Tibial artery (tissue), 4 donors: ENCODE measurements at regions not wholly inside any gene's neighbourhood (a gene's known extent, or its start where the extent isn't known, plus 50 kb on each side); places are given as distances from the start of the nearest gene placed in this dataset.

ENCODE experiments used
- DNase-seq, 2 donors: peaks; one replicate each; pipeline ENCODE4 v3.0.0-alpha.2; 2019
- H3K27ac ChIP-seq, 2 donors: fragments of 200-600 bp; sonication (generic) in 1 of 2; 1 replicate in 1 of 2; 2 replicates in 1 of 2; pipeline ENCODE4 v1.5.1; 2018 to 2019; ENCODE audit warnings: mild to moderate bottlenecking in 1 of 2
- H3K27me3 ChIP-seq, 2 donors: fragments of 200-600 bp; sonication (generic) in 1 of 2; one replicate each; pipeline versions ENCODE4 v1.5.1 to v1.6.0; 2016 to 2019
- H3K36me3 ChIP-seq, 3 donors: fragments of 200-600 bp; sonication (generic) in 2 of 3; one replicate each; pipeline ENCODE4 v1.5.1; 2016 to 2019; ENCODE audit warnings: mild to moderate bottlenecking in 2 of 3
- H3K4me1 ChIP-seq, 4 donors: fragments of 200-600 bp; sonication (generic) in 2 of 4; 1 replicate in 3 of 4; 2 replicates in 1 of 4; pipeline ENCODE4 v1.5.1; 2016 to 2019
- H3K4me3 ChIP-seq, 2 donors: fragments of 200-600 bp; sonication (generic) in 1 of 2; 1 replicate in 1 of 2; 2 replicates in 1 of 2; pipeline ENCODE4 v1.5.1; 2018 to 2019; ENCODE audit warnings: mild to moderate bottlenecking in 2 of 2
- H3K9me3 ChIP-seq, 3 donors: fragments of 200-600 bp; sonication (generic) in 1 of 3; one replicate each; pipeline ENCODE4 v1.5.1; 2016 to 2019
- intact Hi-C: fragments of 100-400 bp; cut with DNase I; formaldehyde crosslinking; loops from one replicate; pipeline ENCODE4 v1.15.0; 2023; ENCODE audit warnings: low total_unique reads
- TF ChIP-seq, protein P1 (sequence below), 2 experiments: fragments of 200-600 bp in 1 of 2; fragments of 450-650 bp in 1 of 2; IDR thresholded peaks; one replicate each; pipeline ENCODE4 v1.5.1; 2017 to 2019; ENCODE audit warnings: antibody characterized with exemption in 2 of 2, mild to moderate bottlenecking in 1 of 2, moderate library complexity in 1 of 2

DNA sequence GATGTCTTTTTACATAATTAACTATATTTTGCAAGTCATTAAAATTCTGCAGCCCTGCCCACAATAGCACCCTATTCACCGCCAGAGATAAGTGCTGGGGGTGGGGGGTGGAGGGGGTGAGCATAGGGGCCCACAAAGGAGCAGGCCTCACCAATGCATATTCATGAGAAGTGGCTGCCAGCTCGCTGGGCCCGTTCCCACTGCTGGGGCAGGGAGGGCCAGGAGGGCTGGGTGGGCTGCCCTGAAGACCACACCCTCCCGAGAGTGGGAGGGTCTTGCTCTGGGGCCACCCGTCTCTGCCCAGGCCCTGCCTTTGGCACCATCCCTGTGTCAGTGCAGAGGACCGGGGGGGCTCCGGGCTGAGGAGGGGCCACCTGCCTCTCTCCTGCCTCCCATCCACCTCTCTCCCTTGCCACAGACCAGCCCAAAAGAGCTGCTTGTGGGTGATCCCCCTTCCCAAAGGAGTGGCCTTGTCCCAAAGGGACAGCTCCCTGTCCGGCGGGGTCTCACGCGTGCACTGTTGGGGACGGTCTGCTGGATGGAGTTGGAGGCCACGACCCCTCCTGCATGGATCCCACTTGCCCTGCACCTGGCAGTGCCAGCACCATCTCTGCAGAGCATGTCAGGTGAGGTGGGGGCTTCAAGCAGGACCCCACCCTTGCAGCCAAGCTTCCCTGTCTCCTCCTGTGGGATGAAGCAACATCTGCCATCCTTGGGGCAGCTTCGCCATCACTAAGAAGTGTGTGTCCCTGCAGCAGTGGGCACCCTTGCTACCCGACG lies 138.8 kb upstream of the GPC1 start:
- Histone ChIP-seq H3K27me3 (no peaks in the 10 kb centered on the region), H3K36me3 (no peaks in the 10 kb centered on the region), H3K27ac (no peak overlapping the region), H3K9me3 (no peaks in the 10 kb centered on the region), H3K4me3 (no peak overlapping the region), H3K4me1 (peaks cover 0 to 13% (median 6%) of the 10 kb centered on the region in 4 donors)
- intact Hi-C loops: no loop called here
- DNase-seq: peak in 1 of 2 donors; percentile 55
- TF ChIP-seq, protein P1, sequence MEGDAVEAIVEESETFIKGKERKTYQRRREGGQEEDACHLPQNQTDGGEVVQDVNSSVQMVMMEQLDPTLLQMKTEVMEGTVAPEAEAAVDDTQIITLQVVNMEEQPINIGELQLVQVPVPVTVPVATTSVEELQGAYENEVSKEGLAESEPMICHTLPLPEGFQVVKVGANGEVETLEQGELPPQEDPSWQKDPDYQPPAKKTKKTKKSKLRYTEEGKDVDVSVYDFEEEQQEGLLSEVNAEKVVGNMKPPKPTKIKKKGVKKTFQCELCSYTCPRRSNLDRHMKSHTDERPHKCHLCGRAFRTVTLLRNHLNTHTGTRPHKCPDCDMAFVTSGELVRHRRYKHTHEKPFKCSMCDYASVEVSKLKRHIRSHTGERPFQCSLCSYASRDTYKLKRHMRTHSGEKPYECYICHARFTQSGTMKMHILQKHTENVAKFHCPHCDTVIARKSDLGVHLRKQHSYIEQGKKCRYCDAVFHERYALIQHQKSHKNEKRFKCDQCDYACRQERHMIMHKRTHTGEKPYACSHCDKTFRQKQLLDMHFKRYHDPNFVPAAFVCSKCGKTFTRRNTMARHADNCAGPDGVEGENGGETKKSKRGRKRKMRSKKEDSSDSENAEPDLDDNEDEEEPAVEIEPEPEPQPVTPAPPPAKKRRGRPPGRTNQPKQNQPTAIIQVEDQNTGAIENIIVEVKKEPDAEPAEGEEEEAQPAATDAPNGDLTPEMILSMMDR (IDR thresholded peaks at IDR 0.05): no peak

DNA sequence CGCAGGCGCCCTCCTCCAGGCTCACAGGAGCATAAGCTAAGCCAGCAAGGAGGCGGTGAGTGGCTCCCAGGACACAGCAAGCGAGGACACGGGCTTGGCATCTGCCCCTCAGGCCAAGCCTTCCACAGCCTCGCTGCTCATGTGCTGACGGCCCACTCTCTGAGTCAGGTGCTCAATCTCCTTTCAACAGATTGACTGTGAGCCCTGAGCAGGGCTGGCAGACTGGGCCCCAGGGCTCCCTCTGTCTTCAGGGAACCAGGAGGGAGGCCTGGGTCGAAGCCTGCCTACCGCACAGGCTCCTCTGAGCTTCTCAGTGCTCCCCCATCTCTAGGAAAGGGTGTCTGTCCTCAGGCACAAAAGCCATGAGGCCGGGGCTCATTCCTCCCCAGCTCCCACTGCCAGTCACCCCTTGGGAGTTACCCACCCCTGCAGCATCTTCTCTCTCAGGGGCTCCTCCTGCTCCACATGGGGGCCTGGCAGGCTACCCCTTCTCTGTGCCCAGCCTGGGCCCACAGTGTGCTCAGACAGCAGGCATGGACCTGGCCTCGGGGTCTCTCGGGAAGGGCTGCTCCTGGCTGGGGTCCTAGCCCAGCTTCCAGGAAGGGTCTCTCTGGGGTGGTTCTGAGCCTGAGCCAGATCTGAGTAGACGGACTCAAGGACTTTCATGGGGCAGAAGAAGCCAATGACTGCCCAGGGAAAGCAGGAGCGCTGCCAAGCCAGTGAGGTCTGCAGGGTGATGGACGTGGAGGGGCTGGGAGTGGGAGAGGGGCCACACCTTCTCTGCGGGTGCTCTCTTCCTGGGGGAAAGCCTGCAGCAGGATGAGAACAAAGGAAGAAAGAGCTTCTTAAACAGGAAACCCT lies 138.0 kb upstream of the GPC1 start:
- H3K4me1 ChIP-seq: peaks cover 0 to 11% (median 2%) of the 10 kb centered on the region in 4 donors
- no peaks in the 10 kb centered on the region for H3K36me3 ChIP-seq
- intact Hi-C loops: no loop called here
- H3K27me3 ChIP-seq: no peaks in the 10 kb centered on the region
- H3K9me3 ChIP-seq: no peaks in the 10 kb centered on the region
- no peak overlapping the region for H3K4me3 ChIP-seq
- TF ChIP-seq, protein P1 (IDR thresholded peaks at IDR 0.05): no peak
- no peak for DNase-seq
- H3K27ac ChIP-seq: no peak overlapping the region

DNA sequence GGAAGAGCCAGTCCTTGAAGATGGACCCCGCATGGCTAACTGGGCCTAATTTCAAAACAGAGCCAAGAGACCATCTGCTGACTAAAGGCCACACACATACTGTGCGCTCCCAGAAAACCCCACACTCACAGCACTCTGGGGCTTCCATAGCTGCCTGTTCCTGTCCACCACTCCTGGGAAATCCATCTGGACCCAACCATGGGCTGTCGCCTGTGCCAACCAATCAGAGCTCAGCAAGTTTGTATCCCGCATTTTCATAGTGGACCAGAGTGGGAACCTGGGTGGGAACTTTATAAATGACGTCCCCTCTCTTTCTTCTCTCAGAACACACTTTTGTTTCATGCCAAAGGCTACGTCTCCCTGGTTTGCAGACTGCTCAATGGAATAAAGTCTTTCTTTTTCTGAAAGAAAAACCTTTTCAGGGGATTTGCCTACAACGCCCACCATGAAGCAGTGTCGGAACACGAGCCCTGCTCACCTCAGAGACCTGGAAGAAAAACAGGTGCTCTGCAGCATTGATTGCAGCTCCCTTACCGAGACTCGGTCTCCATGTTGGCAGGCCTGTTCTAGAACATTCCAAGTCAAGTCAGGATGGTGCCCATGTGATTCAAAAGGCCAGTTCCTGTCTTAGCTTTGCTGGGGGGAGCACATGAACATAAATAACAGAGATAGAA lies 137.2 kb upstream of the GPC1 start:
- TF ChIP-seq, protein P1 (IDR thresholded peaks at IDR 0.05): no peak
- intact Hi-C loops: no loop called here
- peaks cover 0 to 11% (median 2%) of the 10 kb centered on the region in 4 donors for H3K4me1 ChIP-seq
- no peak overlapping the region for H3K4me3 ChIP-seq
- no peaks in the 10 kb centered on the region for H3K36me3 ChIP-seq
- DNase-seq: no peak
- H3K9me3 ChIP-seq: no peaks in the 10 kb centered on the region
- H3K27ac ChIP-seq: no peak overlapping the region
- no peaks in the 10 kb centered on the region for H3K27me3 ChIP-seq

GRCh38 chr2:240298803-240299709 lies 136.4 kb upstream of the GPC1 start:
- no peaks in the 10 kb centered on the region for H3K9me3 ChIP-seq
- H3K4me1 ChIP-seq: peaks cover 0 to 11% (median 2%) of the 10 kb centered on the region in 4 donors
- no peak overlapping the region for H3K27ac ChIP-seq
- TF ChIP-seq, protein P1 (IDR thresholded peaks at IDR 0.05): no peak
- no peak overlapping the region for H3K4me3 ChIP-seq
- no peaks in the 10 kb centered on the region for H3K36me3 ChIP-seq
- H3K27me3 ChIP-seq: no peaks in the 10 kb centered on the region
- intact Hi-C loops: no loop called here
- no peak for DNase-seq

DNA sequence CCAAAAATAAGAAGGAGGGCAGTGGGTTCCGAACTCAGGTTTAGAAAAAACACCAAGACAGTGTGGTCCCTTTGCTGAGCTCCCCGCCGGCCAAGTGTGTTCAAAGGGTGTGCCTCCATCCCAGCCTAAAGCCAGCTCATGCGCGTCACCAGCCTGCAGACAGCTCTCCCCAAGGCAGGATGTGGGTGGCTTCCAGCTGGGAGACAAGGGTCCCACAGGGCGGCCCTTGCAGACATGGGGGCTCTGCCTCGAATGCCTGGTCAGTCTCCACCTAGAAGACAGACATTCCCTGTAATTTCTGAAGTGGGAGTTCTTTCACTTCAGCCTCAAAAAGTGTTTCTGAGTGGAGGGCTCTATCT lies 135.8 kb upstream of the GPC1 start:
- no peak overlapping the region for H3K4me3 ChIP-seq
- no peak for DNase-seq
- intact Hi-C loops: no loop called here

More for the DNA sequence above, 135.8 kb upstream of the GPC1 start:
- H3K27ac ChIP-seq: no peak overlapping the region
- no peaks in the 10 kb centered on the region for H3K36me3 ChIP-seq
- no peaks in the 10 kb centered on the region for H3K9me3 ChIP-seq
- TF ChIP-seq, protein P1 (IDR thresholded peaks at IDR 0.05): no peak
- H3K4me1 ChIP-seq: peaks cover 0 to 11% (median 2%) of the 10 kb centered on the region in 4 donors
- no peaks in the 10 kb centered on the region for H3K27me3 ChIP-seq
